Activated naive CD4-positive, alpha-beta T cell treated with anti-CD3 and anti-CD28 coated beads, Interleukin-2, amount 50 U/mL, for 16 hours (primary cell): ENCODE measurements at regions not wholly inside any gene's neighbourhood (a gene's known extent, or its start where the extent isn't known, plus 50 kb on each side); places are given as distances from the start of the nearest gene placed in this dataset.

ENCODE experiments used
- DNase-seq: peaks from one replicate; pipeline ENCODE4 v3.0.0-alpha.2; 2020

GRCh38 chr4:60215906-60216305, 984.2 kb upstream of the ADGRL3 start:
- no peak for DNase-seq

DNA sequence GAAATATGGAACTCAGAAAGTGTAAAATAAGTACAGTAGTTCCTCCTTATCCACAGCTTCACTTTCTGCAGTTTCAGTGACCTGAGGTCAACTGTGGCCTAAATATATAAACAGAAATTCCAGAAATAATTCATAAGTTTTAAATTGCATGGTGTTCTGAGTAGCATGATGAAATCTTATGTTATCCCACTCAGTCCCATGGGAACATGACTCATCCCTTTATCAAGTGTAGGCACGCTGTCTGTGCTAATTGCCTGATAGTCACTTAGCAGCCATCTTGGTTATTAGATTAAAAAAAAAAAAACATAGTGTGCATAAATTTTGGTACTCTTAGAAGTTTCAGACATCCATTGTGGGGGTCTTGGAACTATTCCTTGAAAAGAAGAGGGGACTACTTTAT, 983.4 kb upstream of the ADGRL3 start:
- no peak for DNase-seq

- DNase-seq: no peak
These were observed 978.3 kb upstream of the ADGRL3 start for GRCh38 chr4:60221866-60222265.

DNA sequence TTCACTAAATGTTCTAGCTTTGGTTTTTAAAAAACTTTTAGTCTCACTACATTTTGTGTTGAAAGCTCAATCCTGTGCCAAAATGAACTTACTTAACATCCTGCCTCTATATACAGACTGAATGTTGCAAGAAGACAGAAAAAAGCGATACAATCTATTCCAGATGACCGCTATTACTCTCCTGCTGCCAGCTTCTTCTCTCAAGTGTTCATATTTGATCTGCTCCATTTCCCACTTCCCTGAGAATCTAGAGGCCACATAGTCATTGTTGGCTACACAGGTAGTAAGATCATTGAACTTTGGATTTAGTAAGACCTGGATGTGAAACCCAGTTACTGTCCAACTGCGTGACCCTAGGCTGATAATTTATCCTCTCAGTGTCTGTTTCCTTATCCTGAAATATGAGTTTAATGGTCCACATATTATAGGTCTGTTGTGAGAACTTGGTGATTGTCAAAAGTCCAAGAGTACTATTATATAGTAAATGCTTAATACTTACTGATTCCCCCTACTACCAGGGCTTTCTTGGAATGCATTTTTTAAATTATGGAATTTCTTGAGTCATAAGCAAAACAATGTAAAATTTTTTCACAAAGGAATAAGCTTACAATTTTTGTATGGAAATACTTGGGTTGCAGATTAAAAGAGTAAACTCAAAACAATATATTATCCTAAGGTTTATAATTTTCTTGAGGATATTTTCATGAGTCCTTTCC, 976.8 kb upstream of the ADGRL3 start:
- DNase-seq: no peak

DNA sequence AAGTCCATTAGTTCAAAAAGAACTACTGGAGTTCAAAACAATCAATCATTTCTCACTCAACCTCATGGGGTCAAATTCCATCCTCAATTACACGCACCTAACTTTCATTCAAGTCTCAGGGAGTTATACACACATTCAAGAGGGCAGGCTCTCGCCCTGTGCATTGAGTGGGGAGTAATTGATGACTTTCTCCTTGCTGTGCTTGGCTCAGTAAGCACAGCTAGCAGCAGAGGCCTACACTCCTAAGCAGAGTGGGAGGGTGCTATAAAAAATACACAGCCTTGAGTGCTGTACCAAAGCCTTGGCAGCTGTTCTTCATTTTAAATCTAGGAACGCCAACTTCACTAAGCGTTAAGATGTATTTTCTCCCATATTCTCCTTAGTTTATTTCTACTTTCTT, 958.3 kb upstream of the ADGRL3 start:
- no peak for DNase-seq

DNA sequence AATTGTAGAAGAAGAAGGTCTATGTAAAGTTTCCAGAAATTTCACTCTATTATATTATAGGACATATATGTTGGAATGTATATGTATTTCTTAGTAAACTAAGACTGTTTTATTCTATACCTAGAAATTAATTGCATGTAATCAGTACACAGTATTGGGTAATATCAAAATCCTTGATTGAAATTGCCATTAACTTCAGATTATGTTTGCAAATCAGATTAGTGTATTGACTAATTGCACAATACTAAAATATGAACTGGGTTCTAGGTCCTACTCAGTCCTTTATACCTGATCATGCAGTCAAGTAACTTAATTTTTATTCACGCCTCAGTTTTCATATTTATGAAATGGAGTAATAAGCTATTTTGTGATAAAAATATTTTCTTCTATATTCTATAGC, 950.3 kb upstream of the ADGRL3 start:
- no peak for DNase-seq

DNA sequence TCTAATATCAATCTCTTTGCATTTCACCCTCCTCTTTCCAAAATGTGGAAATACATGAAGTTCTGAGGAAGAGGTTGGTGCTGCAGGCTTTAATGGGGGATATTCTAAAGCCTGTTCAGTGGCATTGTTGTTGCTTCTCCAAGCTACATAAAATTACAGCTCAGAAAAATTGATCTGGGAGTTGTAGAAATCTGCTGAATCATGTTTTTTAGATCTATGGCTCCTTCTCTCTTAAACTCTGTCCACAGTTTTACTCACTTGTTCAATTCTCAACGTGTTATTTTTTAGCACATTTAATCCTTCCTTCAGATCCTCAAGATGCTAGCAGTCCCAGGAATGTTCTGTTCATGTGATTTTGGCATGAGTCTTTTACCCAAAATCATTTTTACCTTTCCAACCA, 949.5 kb upstream of the ADGRL3 start:
- DNase-seq: no peak

GRCh38 chr4:60259781-60260180, 940.3 kb upstream of the ADGRL3 start:
- DNase-seq: no peak

DNA sequence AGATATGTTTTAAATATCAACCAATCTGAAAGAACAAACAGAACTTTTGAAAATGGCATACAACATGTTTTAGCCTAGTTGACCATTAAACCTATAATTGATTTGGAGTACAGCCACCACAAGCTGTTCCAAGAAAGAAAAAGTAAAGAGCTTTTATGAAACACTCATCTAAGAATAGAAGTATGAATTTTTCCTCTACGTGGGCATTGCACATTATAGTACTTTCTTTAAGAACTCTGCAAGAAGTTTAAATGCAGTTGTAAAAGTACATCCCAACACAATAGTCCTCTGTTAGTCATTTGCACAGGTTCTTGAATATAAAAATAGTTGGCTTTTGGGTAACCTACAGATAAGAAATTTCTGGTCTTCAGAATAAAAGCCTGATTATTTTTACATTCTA, 933.6 kb upstream of the ADGRL3 start:
- DNase-seq: no peak

GRCh38 chr4:60296386-60296785, 903.7 kb upstream of the ADGRL3 start:
- DNase-seq: no peak

- no peak for DNase-seq
These were observed 886.4 kb upstream of the ADGRL3 start for GRCh38 chr4:60313611-60314178.

DNA sequence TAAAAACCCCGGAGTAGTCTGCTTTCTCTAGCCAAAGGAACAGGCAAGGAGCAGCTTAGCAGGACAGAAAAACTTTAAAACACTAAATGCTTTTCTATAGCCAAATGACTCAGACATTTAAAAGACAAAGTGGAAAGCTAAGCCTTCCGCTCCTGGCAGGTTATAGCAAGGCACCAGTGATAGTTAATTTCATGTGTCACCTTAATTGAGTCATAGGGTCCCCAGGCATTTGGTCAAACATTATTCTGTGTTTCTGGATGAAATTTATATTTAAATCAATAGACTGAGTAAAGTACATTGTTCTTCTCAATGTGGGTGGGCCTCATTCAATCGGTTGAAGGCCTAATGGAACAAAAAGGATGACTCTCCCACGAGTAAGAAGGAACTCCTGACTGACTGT, 885.7 kb upstream of the ADGRL3 start:
- DNase-seq: no peak

GRCh38 chr4:60315586-60315985, 884.5 kb upstream of the ADGRL3 start:
- DNase-seq: no peak

DNA sequence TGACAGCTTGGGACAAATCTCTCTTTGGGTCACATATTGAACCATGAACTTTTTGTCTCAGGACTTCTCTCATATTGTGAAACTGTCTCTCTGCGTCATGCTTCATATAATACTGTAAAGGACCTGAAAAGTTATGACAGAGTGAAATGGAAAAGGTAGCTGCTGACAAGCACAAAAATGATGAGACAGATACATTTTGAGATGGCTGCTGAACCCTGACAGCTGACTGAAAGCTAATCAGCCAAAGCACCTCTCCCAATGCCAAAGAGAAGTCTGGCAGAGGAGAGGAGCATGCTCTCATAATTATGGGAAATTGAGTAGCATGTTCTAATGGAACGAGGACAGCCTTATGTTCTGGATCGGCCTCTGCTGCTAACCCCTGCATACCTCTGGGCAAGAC, 873.4 kb upstream of the ADGRL3 start:
- DNase-seq: no peak

DNA sequence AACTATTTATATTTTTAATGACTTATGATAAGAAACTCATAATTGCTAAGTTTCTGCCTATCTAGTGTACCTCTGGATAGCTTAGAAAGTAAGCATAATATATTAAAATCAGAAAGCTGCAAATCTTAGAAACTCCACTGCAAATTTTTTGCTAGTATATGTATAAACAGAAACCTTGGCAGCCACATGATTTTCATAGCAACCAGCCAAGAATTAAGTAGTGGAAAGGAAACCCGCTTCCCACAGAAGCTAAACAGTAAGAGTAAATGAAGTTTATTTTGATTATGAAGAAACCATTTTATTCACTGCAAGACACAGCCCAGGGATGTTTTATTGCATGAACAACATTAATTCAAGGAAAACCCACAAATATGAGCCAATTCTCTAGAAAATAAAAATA, 872.5 kb upstream of the ADGRL3 start:
- DNase-seq: no peak

- DNase-seq: no peak
These were observed 855.2 kb upstream of the ADGRL3 start for GRCh38 chr4:60344908-60345307.

DNA sequence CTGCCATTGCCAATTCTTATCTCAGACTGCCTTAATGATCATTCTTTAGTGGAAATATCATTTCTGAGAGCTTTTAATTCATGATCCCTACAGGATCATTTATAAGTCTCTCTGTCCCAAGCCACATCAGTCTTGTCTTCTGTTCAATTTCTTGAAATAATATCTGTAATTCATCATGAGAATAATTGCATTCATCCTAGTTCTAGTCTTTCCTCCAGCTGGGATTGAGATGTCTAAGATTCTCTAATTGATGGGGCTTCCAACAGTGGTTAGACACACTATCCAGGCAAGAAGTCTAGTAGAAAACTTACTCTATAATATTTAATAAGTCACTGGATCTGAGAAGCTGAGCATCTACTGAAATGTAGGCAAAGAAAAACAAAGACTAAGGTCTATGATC, 854.7 kb upstream of the ADGRL3 start:
- no peak for DNase-seq

DNA sequence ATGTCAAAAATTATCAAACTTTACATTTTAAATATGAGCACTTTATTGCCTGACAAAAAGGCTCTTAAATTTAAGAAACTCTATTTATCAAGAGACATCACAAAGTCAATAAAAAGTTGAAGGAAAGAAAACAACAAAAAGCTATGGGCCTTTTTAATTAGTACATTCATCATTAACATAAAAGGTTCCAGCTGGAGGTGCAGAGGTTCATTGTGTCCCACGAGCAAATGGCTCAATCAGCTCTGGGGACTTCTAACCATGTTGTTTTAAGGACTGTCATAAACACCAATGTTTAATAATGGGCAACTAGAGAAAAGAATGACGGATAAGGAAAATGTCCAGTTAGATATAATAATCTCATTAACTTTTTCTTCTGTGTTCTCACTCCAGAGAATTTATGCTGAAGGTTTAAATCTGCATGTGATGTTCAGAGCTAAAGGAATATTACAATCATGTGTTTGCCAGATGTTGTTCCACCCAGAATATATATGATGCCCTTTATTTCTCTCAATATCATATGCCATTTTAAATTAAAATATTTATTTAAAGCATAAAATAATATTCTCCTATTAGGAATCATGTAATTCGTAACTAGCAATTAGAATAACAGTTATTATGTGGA, 840.3 kb upstream of the ADGRL3 start:
- no peak for DNase-seq

- DNase-seq: no peak
These were observed 835.0 kb upstream of the ADGRL3 start for GRCh38 chr4:60365176-60365575.

DNA sequence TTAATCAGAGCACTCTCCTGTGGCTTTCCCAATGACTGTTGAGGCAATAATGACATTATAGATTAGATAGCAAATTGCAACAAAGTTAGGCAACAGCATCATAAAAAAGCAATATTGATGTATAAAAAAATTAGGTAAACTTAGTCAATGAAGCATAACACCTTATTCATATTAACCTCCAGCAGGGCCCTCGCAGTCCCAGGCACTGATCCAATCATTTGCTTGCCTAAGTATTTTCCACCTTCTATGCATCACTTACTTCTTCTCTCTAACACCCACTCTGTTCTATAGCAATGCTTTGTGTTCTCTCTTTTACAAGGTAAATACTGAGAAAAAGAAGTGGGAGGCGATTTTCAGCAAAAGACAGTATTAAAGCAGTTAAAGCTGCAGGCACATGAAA, 833.5 kb upstream of the ADGRL3 start:
- DNase-seq: no peak

DNA sequence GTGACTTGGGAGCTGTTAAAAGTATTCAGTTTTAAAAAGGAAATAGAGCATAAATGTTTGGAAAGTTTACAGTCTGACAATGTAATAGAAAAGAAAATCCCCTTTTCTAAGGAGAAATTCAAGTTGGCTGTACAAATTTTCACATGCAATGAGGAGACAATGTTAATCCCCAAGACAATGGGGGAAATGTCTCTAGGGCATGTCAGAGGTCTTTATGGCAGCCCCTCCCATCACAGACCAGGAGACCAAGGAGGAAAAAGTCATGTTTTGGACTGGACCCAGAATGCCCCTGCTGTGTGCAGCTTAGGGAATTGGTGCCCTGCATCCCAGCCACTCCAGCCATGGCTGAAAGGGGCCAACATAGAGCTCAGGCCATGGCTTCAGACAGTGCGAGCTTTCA, 831.1 kb upstream of the ADGRL3 start:
- DNase-seq: no peak

DNA sequence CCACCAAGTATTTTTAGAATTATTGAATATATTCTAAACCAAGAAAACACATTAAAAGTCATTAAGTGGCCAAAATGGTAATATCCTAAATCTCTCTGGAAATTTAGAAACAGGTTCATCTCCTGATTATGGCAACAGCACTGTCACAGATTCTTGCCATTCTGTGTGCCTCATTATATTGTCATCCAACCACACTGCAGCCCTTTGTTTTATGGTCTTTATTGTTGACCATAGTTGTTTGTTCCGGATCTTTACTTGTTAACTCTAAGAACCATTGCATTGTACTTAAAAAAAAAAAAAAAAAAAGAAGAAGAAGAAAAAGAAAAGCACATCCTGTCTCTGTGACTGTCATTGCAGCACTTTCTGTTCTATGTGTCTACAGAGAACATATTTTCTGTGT, 822.1 kb upstream of the ADGRL3 start:
- DNase-seq: no peak

DNA sequence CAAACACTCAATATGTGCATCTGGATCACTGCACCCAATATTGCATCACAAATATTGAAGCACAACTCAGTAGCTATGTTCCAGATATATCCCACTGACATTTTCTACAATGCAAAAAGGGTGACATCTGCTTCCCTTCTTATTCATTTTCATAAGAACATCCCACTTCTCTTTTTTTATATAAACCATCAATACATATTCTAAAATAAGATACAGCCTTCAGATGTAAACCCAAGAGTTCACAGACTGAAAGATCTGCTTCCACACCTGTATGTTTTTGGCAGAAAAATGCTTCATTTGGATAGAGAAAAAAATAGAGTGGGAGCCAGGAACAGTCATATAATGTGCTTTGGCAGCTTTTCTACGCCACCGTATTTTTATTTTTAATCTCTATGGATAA, 815.6 kb upstream of the ADGRL3 start:
- DNase-seq: no peak

GRCh38 chr4:60389633-60390032, 810.5 kb upstream of the ADGRL3 start:
- no peak for DNase-seq
